GM12872 (cell line): ENCODE measurements at regions not wholly inside any gene's neighbourhood (a gene's known extent, or its start where the extent isn't known, plus 50 kb on each side); places are given as distances from the start of the nearest gene placed in this dataset.

Experiments
- CTCF ChIP-seq: IDR thresholded peaks from 3 replicates; pipeline ENCODE4 v1.5.1; 2011; ENCODE audit warnings: low read depth, mild to moderate bottlenecking, low read length, moderate library complexity; ENCODE audit not compliant: insufficient read depth

- no peak for TF ChIP-seq CTCF
These were observed 105.1 kb downstream of the UQCRFS1 start for GRCh38 chr19:29107831-29108230.

- no peak for TF ChIP-seq CTCF
These were observed 106.5 kb downstream of the UQCRFS1 start for GRCh38 chr19:29106346-29106885.

- no peak for TF ChIP-seq CTCF
These were observed 107.2 kb downstream of the UQCRFS1 start for GRCh38 chr19:29105629-29106292.

- TF ChIP-seq CTCF, result no peak
These were observed 108.2 kb downstream of the UQCRFS1 start for GRCh38 chr19:29104605-29105241.

DNA sequence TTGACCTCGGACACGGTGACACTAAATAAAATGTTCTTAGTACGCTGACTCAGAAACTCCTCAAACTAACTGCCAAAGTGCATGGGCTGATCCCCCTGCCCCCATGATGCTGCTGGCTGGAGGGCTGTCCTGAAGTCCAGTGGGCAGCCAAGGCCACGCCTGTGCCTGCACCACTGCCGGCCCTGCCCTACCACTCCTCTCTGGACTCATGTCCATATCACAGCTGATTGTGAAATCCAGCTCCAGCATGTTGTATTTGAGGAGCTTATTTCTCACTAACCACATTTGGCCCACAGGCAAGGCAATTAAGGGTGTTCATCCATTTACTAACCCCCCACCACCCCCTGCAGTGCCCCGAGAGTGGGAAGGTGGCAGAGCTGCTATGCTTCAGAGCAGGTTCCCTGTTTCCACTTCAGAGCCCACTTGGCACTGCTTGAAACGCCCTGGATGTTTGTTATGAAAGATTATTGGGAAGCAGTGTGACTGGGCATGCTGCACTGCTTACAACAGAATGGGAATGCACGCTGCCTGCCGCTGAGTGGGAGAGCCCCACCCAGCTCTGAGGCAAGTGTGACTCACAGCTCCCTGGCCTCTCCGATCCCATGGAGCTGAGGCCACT is 114.0 kb downstream of the UQCRFS1 start:
- TF ChIP-seq CTCF, result no peak

DNA sequence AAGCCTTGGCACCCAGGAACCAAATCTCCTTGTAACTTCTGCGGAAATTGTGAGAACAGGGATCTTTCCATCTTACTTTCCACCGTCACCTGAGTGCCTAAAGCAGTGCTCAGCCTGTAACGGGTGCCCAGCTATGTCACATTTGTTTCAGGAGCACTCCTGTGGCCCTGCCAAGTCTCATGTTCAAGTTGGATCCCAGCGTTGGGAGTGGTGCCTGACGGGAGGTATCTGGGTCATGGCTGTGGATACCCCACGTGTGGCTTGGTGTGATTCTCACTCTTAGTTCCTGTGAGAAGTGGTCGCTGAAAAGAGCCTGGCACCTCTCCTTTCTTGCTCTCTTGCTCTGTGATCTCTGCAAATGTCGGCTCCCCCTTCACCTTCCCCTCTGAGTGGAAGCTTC is 114.9 kb downstream of the UQCRFS1 start:
- TF ChIP-seq CTCF, result no peak

DNA sequence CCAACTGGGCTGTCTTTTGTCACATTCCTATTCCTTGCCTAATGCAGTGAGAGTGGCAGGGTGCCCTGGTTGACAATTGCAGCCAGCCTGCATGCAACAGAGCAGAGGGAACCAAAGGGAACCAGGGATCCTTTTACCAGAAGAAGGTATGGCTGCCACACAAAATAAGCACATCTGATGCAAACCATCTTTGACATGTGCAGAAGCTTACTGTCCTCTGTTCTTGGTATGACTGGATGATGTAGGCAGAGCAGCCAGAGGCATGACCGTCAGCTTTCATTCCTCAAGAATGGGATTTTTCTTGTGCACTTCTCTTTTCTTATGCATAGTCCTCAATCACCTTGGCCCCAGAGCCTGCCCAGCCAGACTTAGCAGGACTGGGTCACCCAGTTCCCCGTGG is 116.1 kb downstream of the UQCRFS1 start:
- no peak for TF ChIP-seq CTCF
